ENCODE measurements at regions not wholly inside any gene's neighbourhood (a gene's known extent, or its start where the extent isn't known, plus 50 kb on each side); places are given as distances from the start of the nearest gene placed in this dataset.

DNA sequence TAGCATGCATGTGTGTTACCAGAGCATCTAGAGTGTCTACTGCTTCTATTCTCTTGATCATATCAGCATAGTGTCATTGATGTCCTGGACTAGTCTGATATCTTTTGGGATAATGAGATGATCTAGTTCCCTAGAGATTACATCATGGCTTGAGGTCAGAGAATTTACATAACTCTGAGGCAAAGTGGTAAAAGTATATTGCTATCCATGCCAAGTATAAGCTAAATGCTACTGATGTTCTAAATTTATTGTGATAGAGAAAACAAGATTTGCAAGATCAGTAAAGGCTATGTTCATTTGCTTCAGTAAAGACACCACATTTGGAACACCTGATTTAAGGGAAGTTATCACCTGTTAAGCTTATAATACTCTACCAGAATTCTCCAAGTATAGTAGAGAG lies 280.7 kb upstream of the PSMD7 start:
- Histone ChIP-seq H3K27ac (ENCODE audit: low read depth, low read length) (no peak overlapping the region), H4K20me1 (ENCODE audit: insufficient read depth) (no peaks in the 10 kb centered on the region), H2AFZ (ENCODE audit: low read depth, low read length, poor library complexity, severe bottlenecking) (no peak overlapping the region), H3K36me3 (ENCODE audit: control insufficient read depth in 1 of 2, insufficient read depth in 2 of 2, low read length in 2 of 2) (no peaks in the 10 kb centered on the region), H3K4me2 (ENCODE audit: low read length) (no peak overlapping the region), H3K9ac (ENCODE audit: low read length) (no peak overlapping the region), H3K9me2 (ENCODE audit: insufficient read depth) (no peaks in the 10 kb centered on the region), H3K4me1 (ENCODE audit: control insufficient read depth in 1 of 2, insufficient read depth in 2 of 2, low read length in 2 of 2) (no peaks in the 10 kb centered on the region), H3K79me2 (ENCODE audit: insufficient read depth, low read length) (no peaks in the 10 kb centered on the region), H3K4me3 (replicated peaks in 1 of 2; ENCODE audit: low read depth in 1 of 2, low read length in 2 of 2) (no peak overlapping the region), H3K9me3 (ENCODE audit: control insufficient read depth in 1 of 2, insufficient read depth in 1 of 2, low read depth in 1 of 2, low read length in 2 of 2) (no peaks in the 10 kb centered on the region), H3K27me3 (ENCODE audit: insufficient read depth, low read length) (peaks cover 7% of the 10 kb centered on the region; the same call in 1 of the 2 replicates)
- BruUV-seq (replicated peaks) = no TSS peak
- ATAC-seq (no peak), DNase-seq (ENCODE audit: low read depth, low spot score) (no peak)
- intact Hi-C loops (cut with micrococcal nuclease) = no loop called here
- ChIA-PET CTCF (no interaction called here), RAD21 (ENCODE audit: low non-redundant PET in 1 of 2, low total read pairs in 2 of 2, uncharacterized antibody in 2 of 2, unreplicated experiment in 2 of 2) (no interaction called here), POLR2A (no interaction called here)
- TF ChIP-seq, protein P1, sequence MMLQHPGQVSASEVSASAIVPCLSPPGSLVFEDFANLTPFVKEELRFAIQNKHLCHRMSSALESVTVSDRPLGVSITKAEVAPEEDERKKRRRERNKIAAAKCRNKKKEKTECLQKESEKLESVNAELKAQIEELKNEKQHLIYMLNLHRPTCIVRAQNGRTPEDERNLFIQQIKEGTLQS (IDR thresholded peaks at IDR 0.05) = no peak
- TF ChIP-seq ZNF274 (IDR thresholded peaks at IDR 0.05; ENCODE audit: low read depth, low read length) = no peak

DNA sequence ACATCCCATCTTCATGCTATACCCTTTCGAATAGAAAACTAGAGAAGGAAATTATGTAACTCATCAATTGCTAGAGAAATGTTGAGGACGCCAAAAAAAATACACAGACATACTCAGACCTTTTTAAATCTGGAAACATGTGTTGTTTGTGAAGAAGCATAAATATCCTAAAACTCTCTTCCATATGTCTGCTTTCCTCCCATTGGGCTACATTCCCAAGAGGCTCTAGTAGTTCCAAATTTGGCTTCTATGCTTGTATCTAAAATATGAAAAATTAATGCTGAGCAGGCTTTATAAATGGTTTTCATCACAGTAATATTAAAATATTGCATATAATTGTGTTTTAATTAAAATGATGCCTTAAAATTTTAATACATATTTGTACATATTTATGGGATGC lies 297.9 kb upstream of the PSMD7 start:
- H4K20me1 ChIP-seq (ENCODE audit: insufficient read depth) = no peaks in the 10 kb centered on the region
- ATAC-seq = no peak
- no peak overlapping the region for H3K27ac ChIP-seq (ENCODE audit: low read depth, low read length)
- ChIA-PET CTCF (no interaction called here), RAD21 (ENCODE audit: low non-redundant PET in 1 of 2, low total read pairs in 2 of 2, uncharacterized antibody in 2 of 2, unreplicated experiment in 2 of 2) (no interaction called here), POLR2A (no interaction called here)
- H3K9me3 ChIP-seq (ENCODE audit: control insufficient read depth in 1 of 2, insufficient read depth in 1 of 2, low read depth in 1 of 2, low read length in 2 of 2) = no peaks in the 10 kb centered on the region
- H3K79me2 ChIP-seq (ENCODE audit: insufficient read depth, low read length) = no peaks in the 10 kb centered on the region
- H3K4me1 ChIP-seq (ENCODE audit: control insufficient read depth in 1 of 2, insufficient read depth in 2 of 2, low read length in 2 of 2) = no peaks in the 10 kb centered on the region
- no peaks in the 10 kb centered on the region for H3K9me2 ChIP-seq (ENCODE audit: insufficient read depth)
- no peak for DNase-seq (ENCODE audit: low read depth, low spot score)
- no peaks in the 10 kb centered on the region for H3K36me3 ChIP-seq (ENCODE audit: control insufficient read depth in 1 of 2, insufficient read depth in 2 of 2, low read length in 2 of 2)
- BruUV-seq (replicated peaks) = no TSS peak
- no peak overlapping the region for H3K9ac ChIP-seq (ENCODE audit: low read length)
- TF ChIP-seq, protein P2, sequence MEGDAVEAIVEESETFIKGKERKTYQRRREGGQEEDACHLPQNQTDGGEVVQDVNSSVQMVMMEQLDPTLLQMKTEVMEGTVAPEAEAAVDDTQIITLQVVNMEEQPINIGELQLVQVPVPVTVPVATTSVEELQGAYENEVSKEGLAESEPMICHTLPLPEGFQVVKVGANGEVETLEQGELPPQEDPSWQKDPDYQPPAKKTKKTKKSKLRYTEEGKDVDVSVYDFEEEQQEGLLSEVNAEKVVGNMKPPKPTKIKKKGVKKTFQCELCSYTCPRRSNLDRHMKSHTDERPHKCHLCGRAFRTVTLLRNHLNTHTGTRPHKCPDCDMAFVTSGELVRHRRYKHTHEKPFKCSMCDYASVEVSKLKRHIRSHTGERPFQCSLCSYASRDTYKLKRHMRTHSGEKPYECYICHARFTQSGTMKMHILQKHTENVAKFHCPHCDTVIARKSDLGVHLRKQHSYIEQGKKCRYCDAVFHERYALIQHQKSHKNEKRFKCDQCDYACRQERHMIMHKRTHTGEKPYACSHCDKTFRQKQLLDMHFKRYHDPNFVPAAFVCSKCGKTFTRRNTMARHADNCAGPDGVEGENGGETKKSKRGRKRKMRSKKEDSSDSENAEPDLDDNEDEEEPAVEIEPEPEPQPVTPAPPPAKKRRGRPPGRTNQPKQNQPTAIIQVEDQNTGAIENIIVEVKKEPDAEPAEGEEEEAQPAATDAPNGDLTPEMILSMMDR (IDR thresholded peaks at IDR 0.05 in 2 of 3, conservative IDR thresholded peaks at IDR 0.05 in 1 of 3; ENCODE audit: borderline replicate concordance in 1 of 3, insufficient read depth in 1 of 3, low read depth in 2 of 3, low read length in 2 of 3) = no peak
- TF ChIP-seq, protein P3, sequence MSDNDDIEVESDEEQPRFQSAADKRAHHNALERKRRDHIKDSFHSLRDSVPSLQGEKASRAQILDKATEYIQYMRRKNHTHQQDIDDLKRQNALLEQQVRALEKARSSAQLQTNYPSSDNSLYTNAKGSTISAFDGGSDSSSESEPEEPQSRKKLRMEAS (IDR thresholded peaks at IDR 0.05) = no peak
- no peak for TF ChIP-seq ZNF274 (IDR thresholded peaks at IDR 0.05; ENCODE audit: low read depth, low read length)
- TF ChIP-seq FOSL1 (IDR thresholded peaks at IDR 0.05; ENCODE audit: low read depth) = no peak
- no peak for TF ChIP-seq CBX3 (IDR thresholded peaks at IDR 0.05; ENCODE audit: low read depth)
- no peak for TF ChIP-seq SIN3A (IDR thresholded peaks at IDR 0.05; ENCODE audit: low read depth)
- no peak for TF ChIP-seq JUND (IDR thresholded peaks at IDR 0.05)
- no peak for TF ChIP-seq YY1 (IDR thresholded peaks at IDR 0.05; ENCODE audit: extremely low read depth, insufficient replicate concordance, low read depth, low read length)
- no peak for TF ChIP-seq SRF (IDR thresholded peaks at IDR 0.05; ENCODE audit: low read depth)
- TF ChIP-seq, protein P1 (IDR thresholded peaks at IDR 0.05) = no peak
- TF ChIP-seq EGR1 (IDR thresholded peaks at IDR 0.05; ENCODE audit: low read depth) = no peak
- no peak for TF ChIP-seq RAD21 (IDR thresholded peaks at IDR 0.05; ENCODE audit: low read depth)
- TF ChIP-seq EZH2 (IDR thresholded peaks at IDR 0.05) = no peak
- TF ChIP-seq ELF1 (IDR thresholded peaks at IDR 0.05; ENCODE audit: borderline replicate concordance, low read depth) = no peak
- TF ChIP-seq CEBPB (IDR thresholded peaks at IDR 0.05; ENCODE audit: low read depth) = no peak
- TF ChIP-seq TCF7L2 (IDR thresholded peaks at IDR 0.05; ENCODE audit: borderline replicate concordance, extremely low read depth, insufficient read depth, insufficient read length) = no peak
- no peak for TF ChIP-seq POLR2AphosphoS5 (IDR thresholded peaks at IDR 0.05; ENCODE audit: low read depth, low read length)
- TF ChIP-seq EZH2phosphoT487 (IDR thresholded peaks at IDR 0.05; ENCODE audit: borderline replicate concordance) = no peak
- H3K4me2 ChIP-seq (ENCODE audit: low read length) = no peak overlapping the region
- H3K27me3 ChIP-seq (ENCODE audit: insufficient read depth, low read length) = no peaks in the 10 kb centered on the region; the same call in 1 of the 2 replicates
- H3K4me3 ChIP-seq (replicated peaks in 1 of 2; ENCODE audit: low read depth in 1 of 2, low read length in 2 of 2) = no peak overlapping the region
- intact Hi-C loops (cut with micrococcal nuclease) = no loop called here
- H2AFZ ChIP-seq (ENCODE audit: low read depth, low read length, poor library complexity, severe bottlenecking) = no peak overlapping the region
